ENCODE measurements at regions not wholly inside any gene's neighbourhood (a gene's known extent, or its start where the extent isn't known, plus 50 kb on each side); places are given as distances from the start of the nearest gene placed in this dataset.

DNA sequence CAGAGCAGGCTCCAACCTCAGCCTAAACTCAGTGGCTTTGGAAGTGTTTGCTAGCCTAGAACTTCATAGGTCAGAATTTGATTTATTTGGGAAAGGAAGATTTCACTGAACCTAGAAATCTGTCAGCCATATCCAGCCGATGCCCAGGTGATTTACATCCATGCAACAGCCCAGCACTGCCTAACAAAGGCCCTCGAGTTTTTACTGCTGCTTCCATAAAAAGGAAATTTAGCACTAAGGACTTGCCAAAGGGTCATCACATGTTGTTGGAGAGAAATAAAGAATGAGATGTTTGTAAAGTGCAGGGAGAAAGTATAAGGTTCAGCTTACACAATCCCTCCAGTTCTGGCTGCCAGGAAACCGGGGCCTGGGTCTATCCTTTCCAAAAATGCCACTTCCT lies 614.2 kb downstream of the BCL11A start:
- Histone ChIP-seq H3K4me2 (ENCODE audit: insufficient read depth, low read length) (no peak overlapping the region), H3K4me1 (ENCODE audit: insufficient read depth, low read length) (peaks cover 22% of the 10 kb centered on the region), H3K36me3 (ENCODE audit: insufficient read depth, low read length) (no peaks in the 10 kb centered on the region), H3K9ac (ENCODE audit: low read depth, low read length) (no peak overlapping the region), H3K27ac (ENCODE audit: low read length) (no peak overlapping the region), H2AFZ (ENCODE audit: low read depth, low read length) (no peak overlapping the region), H3K9me3 (ENCODE audit: insufficient read depth, low read length, severe bottlenecking) (no peaks in the 10 kb centered on the region), H3K79me2 (ENCODE audit: insufficient read depth, low read length) (no peaks in the 10 kb centered on the region), H3K4me3 (ENCODE audit: low read depth in 1 of 2, low read length in 2 of 2) (no peak overlapping the region), H3K27me3 (ENCODE audit: insufficient read depth, low read length, poor library complexity) (no peaks in the 10 kb centered on the region), H4K20me1 (ENCODE audit: insufficient read depth, low read length) (no peaks in the 10 kb centered on the region)
- DNase-seq (no peak), ATAC-seq (ENCODE audit: insufficient read depth, low read depth) (no peak)
- TF ChIP-seq EZH2 (IDR thresholded peaks at IDR 0.05; ENCODE audit: borderline replicate concordance, low read depth, low read length, severe bottlenecking), result no peak
- TF ChIP-seq, protein P1, sequence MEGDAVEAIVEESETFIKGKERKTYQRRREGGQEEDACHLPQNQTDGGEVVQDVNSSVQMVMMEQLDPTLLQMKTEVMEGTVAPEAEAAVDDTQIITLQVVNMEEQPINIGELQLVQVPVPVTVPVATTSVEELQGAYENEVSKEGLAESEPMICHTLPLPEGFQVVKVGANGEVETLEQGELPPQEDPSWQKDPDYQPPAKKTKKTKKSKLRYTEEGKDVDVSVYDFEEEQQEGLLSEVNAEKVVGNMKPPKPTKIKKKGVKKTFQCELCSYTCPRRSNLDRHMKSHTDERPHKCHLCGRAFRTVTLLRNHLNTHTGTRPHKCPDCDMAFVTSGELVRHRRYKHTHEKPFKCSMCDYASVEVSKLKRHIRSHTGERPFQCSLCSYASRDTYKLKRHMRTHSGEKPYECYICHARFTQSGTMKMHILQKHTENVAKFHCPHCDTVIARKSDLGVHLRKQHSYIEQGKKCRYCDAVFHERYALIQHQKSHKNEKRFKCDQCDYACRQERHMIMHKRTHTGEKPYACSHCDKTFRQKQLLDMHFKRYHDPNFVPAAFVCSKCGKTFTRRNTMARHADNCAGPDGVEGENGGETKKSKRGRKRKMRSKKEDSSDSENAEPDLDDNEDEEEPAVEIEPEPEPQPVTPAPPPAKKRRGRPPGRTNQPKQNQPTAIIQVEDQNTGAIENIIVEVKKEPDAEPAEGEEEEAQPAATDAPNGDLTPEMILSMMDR (IDR thresholded peaks at IDR 0.05; ENCODE audit: borderline replicate concordance, extremely low read depth, low read length, poor library complexity, severe bottlenecking), result no peak

DNA sequence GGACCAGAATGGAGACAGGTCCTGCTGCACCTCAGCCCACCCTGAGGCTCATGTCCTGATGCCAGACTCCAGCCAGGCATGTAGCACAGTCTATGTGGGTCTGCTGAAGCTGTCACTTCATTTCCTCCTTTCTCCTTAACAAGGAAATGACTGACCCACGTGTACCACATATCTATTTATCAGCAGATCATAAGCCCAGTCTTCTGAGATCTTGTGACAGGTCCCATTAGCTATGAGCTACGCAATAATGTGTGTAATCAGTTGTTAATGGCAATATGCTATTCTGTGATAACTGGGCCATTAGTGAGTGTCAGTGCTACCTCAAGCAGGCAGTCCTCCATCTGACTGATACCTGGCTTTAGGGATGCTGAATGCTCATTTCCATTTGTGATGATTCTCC lies 615.3 kb downstream of the BCL11A start:
- Histone ChIP-seq H3K9me3 (ENCODE audit: insufficient read depth, low read length, severe bottlenecking) (no peaks in the 10 kb centered on the region), H3K4me1 (ENCODE audit: insufficient read depth, low read length) (peaks cover 22% of the 10 kb centered on the region), H3K9ac (ENCODE audit: low read depth, low read length) (no peak overlapping the region), H3K27ac (ENCODE audit: low read length) (peak overlapping the region; percentile 51; the same call in 1 of the 2 replicates), H2AFZ (ENCODE audit: low read depth, low read length) (no peak overlapping the region), H3K4me3 (ENCODE audit: low read depth in 1 of 2, low read length in 2 of 2) (no peak overlapping the region), H3K36me3 (ENCODE audit: insufficient read depth, low read length) (no peaks in the 10 kb centered on the region), H3K27me3 (ENCODE audit: insufficient read depth, low read length, poor library complexity) (no peaks in the 10 kb centered on the region), H3K79me2 (ENCODE audit: insufficient read depth, low read length) (no peaks in the 10 kb centered on the region), H4K20me1 (ENCODE audit: insufficient read depth, low read length) (no peaks in the 10 kb centered on the region), H3K4me2 (ENCODE audit: insufficient read depth, low read length) (no peak overlapping the region)
- ATAC-seq (ENCODE audit: insufficient read depth, low read depth) (no peak), DNase-seq (no peak)
- TF ChIP-seq, protein P1 (IDR thresholded peaks at IDR 0.05; ENCODE audit: borderline replicate concordance, extremely low read depth, low read length, poor library complexity, severe bottlenecking), result no peak
- no peak for TF ChIP-seq EZH2 (IDR thresholded peaks at IDR 0.05; ENCODE audit: borderline replicate concordance, low read depth, low read length, severe bottlenecking)

DNA sequence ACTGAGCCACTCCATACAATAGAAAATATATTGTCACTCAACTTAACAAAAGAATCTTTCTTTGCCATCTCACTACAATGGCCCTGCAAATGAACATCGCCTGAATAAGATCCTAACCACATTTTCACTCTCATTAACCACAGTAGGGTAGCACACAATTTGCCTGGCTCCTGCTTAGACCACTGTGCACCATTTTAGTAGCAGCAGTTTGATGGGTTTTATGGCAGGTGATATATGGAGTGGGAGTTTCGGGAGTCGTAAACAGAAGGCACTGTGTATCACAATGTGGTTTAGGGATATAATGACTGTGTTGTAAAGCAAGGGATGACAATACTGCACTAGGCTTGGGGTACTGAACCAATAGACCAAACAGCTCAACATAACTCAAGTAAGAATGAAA lies 617.4 kb downstream of the BCL11A start:
- H3K4me3 ChIP-seq (ENCODE audit: low read depth in 1 of 2, low read length in 2 of 2), result no peak overlapping the region
- DNase-seq (no peak), ATAC-seq (ENCODE audit: insufficient read depth, low read depth) (peak; percentile 81)
- H3K4me1 ChIP-seq (ENCODE audit: insufficient read depth, low read length), result peaks cover 22% of the 10 kb centered on the region
- H2AFZ ChIP-seq (ENCODE audit: low read depth, low read length), result no peak overlapping the region; the same call in 1 of the 2 replicates
- H3K27me3 ChIP-seq (ENCODE audit: insufficient read depth, low read length, poor library complexity), result no peaks in the 10 kb centered on the region
- TF ChIP-seq, protein P1 (IDR thresholded peaks at IDR 0.05; ENCODE audit: borderline replicate concordance, extremely low read depth, low read length, poor library complexity, severe bottlenecking), result no peak
- no peak for TF ChIP-seq EZH2 (IDR thresholded peaks at IDR 0.05; ENCODE audit: borderline replicate concordance, low read depth, low read length, severe bottlenecking)
- H3K36me3 ChIP-seq (ENCODE audit: insufficient read depth, low read length), result no peaks in the 10 kb centered on the region
- no peaks in the 10 kb centered on the region for H3K79me2 ChIP-seq (ENCODE audit: insufficient read depth, low read length)
- H4K20me1 ChIP-seq (ENCODE audit: insufficient read depth, low read length), result no peaks in the 10 kb centered on the region
- H3K27ac ChIP-seq (ENCODE audit: low read length), result no peak overlapping the region
- no peak overlapping the region for H3K4me2 ChIP-seq (ENCODE audit: insufficient read depth, low read length)
- no peak overlapping the region for H3K9ac ChIP-seq (ENCODE audit: low read depth, low read length)
- no peaks in the 10 kb centered on the region for H3K9me3 ChIP-seq (ENCODE audit: insufficient read depth, low read length, severe bottlenecking)

DNA sequence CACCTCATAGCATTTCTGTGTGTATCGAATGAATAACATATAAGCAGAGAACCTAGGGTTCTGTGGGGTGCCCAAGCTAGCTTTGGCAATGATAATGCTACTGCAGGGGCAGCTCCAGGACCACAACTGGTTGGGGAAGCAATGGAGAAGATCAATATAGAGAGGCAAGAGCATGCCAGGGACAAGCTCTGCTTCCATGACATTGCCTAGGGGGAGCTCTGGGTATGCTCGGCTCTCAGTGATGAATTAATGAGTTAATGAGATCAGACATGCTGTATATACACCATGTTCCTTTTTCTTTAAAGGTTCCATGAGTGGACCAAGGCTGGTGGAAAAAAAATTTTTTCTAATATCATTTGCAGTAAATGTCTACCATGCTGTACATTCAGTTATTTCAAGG lies 618.4 kb downstream of the BCL11A start:
- Histone ChIP-seq H3K79me2 (ENCODE audit: insufficient read depth, low read length) (no peaks in the 10 kb centered on the region), H3K4me3 (ENCODE audit: low read depth in 1 of 2, low read length in 2 of 2) (no peak overlapping the region), H2AFZ (ENCODE audit: low read depth, low read length) (no peak overlapping the region), H3K9me3 (ENCODE audit: insufficient read depth, low read length, severe bottlenecking) (no peaks in the 10 kb centered on the region), H3K4me2 (ENCODE audit: insufficient read depth, low read length) (no peak overlapping the region), H3K27me3 (ENCODE audit: insufficient read depth, low read length, poor library complexity) (no peaks in the 10 kb centered on the region), H3K36me3 (ENCODE audit: insufficient read depth, low read length) (no peaks in the 10 kb centered on the region), H3K9ac (ENCODE audit: low read depth, low read length) (no peak overlapping the region), H4K20me1 (ENCODE audit: insufficient read depth, low read length) (no peaks in the 10 kb centered on the region), H3K27ac (ENCODE audit: low read length) (no peak overlapping the region), H3K4me1 (ENCODE audit: insufficient read depth, low read length) (peaks cover 33% of the 10 kb centered on the region)
- DNase-seq (no peak), ATAC-seq (ENCODE audit: insufficient read depth, low read depth) (no peak)
- TF ChIP-seq EZH2 (IDR thresholded peaks at IDR 0.05; ENCODE audit: borderline replicate concordance, low read depth, low read length, severe bottlenecking), result no peak
- TF ChIP-seq, protein P1 (IDR thresholded peaks at IDR 0.05; ENCODE audit: borderline replicate concordance, extremely low read depth, low read length, poor library complexity, severe bottlenecking), result no peak
